ENCODE measurements at regions not wholly inside any gene's neighbourhood (a gene's known extent, or its start where the extent isn't known, plus 50 kb on each side); places are given as distances from the start of the nearest gene placed in this dataset.

GRCh38 chr17:34769049-34769448 is 189.7 kb downstream of the TMEM132E start:
- TF ChIP-seq BCL6 (CRISPR knock-in tag; IDR thresholded peaks at IDR 0.05) = no peak
- no peak for TF ChIP-seq CBX1 (IDR thresholded peaks at IDR 0.05; ENCODE audit: low read depth)
- TF ChIP-seq SKIL (CRISPR knock-in tag; IDR thresholded peaks at IDR 0.05; ENCODE audit: borderline replicate concordance) = no peak
- no peak for TF ChIP-seq RBM22 (optimal IDR thresholded peaks at IDR 0.05; ENCODE audit: low read length)
- TF ChIP-seq ARNT (IDR thresholded peaks at IDR 0.05) = no peak
